ENCODE measurements at regions not wholly inside any gene's neighbourhood (a gene's known extent, or its start where the extent isn't known, plus 50 kb on each side); places are given as distances from the start of the nearest gene placed in this dataset.

DNA sequence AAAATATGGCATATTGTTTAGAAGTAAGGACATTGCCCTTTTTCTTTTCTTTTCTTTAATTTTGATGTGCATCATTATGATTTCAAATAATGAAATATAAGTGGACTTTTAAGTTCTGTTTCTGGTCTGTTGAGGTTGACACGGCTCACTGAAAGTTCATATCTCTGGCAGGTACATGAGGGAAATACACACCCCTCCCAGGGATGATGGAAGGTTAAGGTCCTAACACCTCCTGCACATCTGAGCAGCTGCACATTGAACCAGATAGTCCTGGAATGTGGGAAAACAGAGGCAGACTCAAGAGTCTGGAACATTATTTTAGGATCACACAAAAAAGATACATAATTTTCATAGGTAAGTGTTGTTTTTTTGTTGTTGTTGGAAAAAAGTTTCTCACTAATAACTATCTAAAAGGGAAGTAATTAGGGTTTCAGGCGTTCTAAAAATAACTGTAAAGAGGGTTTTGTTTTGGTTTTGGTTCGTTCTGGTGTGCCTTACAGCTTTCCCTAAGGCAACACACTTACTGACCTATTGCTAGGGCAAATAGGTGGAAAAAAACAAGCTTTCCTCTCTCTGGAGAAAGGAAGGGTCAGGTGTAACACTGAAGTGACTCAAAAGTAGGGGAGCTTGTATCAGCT, 201.2 kb upstream of the PRKCQ start:
- no peak for DNase-seq (ENCODE audit: low read depth in 3 of 3, low spot score in 2 of 3)

DNA sequence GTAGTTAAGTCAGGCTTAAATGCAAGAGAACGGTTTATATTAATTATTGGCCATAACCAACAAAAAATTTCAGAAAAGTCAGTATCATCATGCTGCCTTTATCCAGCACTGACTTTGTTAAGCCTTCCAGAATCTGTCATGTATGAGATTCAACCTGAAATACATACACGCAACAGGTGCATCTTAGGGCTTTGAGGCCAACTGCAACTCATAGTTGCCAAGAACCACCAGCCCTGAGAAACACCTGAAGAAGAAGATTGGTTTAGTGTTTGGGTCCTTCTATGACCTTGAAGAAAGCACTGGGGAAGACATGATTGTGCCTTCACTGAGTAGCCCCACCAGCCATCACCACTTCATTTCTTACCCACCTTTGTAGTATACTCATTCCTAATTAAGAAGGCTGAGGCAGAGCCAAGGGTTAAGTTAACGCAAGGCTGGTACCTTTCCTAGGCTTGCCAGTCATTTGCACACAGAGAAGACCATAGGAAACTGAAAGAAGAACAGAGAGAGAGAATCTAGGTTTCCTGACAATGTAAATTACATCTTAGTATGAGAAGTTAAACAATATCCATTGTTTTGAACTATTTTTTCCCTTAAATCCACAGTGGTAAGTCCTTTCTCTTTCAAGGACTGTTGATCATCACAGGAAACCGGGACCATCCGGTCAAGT, 200.1 kb upstream of the PRKCQ start:
- no peak for DNase-seq (ENCODE audit: low read depth in 3 of 3, low spot score in 2 of 3)

DNA sequence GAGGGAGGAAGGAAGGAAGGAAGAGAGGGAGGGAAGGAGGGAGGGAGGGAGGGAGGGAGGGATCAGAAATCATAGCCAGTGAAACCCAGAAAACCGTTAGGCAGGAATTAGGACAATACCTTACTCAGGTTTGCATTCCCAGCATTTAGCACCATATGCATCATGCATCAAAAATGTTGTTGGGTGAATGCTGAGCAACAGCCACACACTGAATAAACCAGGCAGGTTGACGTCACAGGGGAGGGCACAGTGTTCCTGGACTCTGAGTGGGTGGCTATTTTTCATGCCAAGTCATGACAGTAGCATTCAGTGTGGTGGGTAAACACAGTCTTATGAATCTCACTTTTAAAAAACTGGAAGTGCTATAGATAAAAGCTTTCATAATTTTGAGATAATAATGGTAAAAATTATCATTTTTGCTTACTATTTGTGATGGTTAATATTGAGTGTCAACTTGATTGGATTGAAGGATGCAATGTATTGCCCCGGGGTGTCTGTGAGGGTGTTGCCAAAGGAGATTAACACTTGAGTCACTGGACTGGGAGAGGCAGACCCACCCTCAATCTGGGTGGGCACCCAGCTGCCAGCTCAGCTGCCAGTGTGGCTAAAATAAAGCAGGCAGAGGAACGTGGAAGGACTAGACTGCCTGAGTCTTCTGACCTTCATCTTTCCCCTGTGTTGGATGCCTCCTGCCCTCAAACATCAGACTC, 199.1 kb upstream of the PRKCQ start:
- DNase-seq (ENCODE audit: low read depth in 3 of 3, low spot score in 2 of 3) = no peak

DNA sequence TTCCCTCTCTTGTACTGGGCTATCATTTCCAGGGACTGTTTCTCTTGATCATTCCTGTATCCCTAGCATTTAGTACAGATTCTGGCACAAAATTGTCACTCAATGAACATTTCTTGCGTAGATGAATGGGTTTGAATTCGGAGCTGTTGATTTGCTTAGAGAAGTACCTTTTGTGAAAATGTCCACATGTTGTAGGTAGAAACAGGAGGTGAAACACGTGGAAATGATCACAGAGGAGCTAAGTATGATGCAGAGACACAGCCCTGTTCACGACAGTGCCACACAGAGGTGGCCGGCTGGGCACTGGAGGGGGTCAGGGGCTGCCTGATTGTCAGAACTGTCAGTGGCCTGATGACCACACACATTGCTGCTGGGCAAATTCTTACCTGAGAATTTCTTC, 196.1 kb upstream of the PRKCQ start:
- no peak for DNase-seq (ENCODE audit: low read depth in 3 of 3, low spot score in 2 of 3)

DNA sequence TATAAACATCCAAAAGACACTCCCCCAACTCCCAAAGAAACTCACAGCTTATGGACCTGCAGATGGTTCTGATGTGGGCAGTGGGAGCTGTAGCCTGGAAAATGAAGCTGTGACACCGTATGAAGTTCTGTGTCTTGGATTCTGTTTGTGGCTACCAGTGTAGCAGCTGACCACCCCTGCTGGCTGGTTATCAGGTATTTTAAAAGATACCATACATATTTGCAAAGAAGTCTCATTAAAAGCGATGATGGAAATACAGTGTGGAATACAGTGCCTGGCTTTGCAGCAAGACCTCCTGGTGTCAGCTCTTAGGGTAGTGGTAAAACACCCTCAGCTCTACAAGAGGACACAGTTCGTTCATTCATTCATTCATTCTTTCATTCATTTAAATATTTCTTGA, 194.3 kb upstream of the PRKCQ start:
- DNase-seq (ENCODE audit: low read depth in 3 of 3, low spot score in 2 of 3) = no peak

DNA sequence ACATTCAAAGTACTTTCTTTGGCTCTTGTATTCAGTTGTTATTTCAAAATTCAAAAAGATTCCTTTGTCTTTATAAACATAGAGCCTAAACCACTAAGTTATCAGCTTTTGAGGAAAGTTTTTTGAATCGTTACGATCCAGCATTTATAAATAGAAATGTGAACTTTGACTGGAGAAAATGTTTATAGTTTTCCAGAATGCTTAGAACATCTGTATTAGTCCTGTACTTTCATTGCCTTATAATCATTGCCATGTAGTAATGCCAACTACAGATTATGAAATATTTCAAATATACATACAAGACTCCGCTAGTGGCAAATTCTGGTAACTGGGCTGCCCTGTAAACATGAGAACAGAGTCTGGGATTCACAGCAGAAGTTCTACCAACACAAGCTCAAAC, 191.3 kb upstream of the PRKCQ start:
- DNase-seq (ENCODE audit: low read depth in 3 of 3, low spot score in 2 of 3) = no peak

DNA sequence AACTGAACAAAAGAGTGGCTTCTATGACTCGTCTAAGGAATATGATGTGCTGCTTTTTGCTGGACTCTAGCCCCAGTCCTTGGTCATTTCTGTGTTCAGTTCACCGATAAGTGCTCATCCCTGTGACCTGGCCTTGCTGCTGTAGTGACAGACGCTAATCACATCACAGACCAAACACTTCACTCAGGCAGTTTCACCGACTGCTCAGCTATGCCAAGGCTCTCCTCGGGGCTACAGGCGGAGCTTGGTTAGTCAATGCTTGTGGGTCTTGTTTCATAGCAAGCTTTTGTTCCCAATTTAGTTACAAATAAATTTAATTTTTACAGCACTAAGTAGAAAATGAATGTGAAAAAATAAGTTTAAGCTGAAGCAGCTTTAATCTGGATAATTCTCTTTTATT, 190.8 kb upstream of the PRKCQ start:
- DNase-seq (ENCODE audit: low read depth in 3 of 3, low spot score in 2 of 3) = no peak

DNA sequence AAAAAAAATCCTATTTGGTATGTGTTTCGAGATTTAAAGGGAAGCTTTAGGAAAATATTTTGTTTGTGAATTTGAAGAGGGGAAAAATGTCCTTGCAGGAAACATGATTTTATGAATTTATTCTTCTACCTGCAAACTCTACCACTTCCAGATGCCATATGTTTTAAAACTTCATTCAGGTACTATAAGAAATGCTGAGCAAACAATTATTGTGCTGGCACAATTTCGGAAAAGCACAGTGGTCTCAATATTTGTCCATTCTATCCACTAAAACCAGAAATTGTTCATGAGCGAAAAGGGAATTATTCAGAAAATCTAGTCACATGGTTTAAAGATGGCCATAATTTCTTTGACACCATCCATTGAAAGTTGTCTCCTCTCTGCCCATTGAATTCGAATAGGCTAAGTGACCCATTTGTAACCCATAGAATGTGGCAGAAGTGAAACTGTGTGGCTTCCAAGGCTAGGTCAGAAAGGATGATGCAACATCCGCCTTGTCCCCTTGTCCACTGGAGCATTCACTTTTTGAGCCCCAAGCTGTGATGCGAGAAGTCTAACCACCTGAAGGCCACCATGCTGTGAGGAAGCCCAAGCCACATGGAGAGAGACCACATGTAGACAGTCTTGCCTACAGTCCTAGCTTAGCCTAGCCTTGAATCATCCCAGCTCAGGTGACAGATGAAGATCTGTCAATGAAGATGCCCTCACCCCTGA, 189.8 kb upstream of the PRKCQ start:
- DNase-seq (ENCODE audit: low read depth in 3 of 3, low spot score in 2 of 3) = no peak

DNA sequence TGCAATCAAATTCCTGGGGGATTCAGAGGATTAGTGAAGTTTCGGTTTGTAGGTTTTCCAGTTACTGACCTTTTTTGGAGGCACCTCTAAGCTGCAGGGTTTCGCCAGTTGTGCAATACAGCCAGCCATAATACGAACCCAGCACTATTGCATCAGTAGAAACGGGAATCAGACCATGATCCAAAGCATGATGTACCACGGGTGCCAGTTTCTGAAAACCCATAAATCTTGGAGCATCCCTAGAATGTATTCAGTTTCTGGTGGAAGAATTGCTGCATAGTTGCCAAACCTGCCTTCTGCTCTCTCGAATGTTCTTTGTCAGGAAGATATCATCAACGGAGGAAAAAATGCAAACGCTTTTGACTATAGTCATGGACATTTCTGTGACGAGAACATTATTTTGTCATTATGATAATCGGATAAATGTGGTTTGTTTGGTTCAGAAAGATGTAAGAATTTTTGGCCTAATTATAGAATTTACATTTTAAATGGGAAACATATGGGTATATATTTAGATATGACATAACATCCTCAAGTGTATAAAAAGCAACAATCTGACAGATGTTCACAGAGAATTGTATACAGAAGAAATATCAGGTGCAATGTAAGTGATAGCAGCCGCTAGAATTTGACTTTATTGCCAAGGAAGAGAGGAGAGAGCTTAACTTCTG, 186.2 kb upstream of the PRKCQ start:
- no peak for DNase-seq (ENCODE audit: low read depth in 3 of 3, low spot score in 2 of 3)

DNA sequence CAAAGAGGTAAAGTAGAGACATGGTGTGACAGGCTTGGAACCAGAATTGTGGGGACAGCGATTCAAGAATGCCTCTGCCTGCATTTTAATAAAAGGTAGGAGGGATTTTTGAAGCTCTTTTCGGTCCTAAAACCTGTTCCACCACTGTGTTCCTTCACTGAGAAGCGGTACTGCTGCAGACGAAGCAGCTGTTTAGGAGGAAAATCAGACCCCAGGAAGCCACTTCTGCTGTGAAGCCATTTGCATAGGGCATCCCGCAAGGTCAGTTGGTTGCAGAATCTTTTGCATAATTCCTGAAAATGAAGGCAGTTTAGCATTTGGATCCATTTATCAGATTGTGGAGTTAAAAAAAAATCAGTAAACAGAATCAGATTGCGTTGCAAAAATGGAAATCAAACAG, 183.3 kb upstream of the PRKCQ start:
- no peak for DNase-seq (ENCODE audit: low read depth in 3 of 3, low spot score in 2 of 3)

DNA sequence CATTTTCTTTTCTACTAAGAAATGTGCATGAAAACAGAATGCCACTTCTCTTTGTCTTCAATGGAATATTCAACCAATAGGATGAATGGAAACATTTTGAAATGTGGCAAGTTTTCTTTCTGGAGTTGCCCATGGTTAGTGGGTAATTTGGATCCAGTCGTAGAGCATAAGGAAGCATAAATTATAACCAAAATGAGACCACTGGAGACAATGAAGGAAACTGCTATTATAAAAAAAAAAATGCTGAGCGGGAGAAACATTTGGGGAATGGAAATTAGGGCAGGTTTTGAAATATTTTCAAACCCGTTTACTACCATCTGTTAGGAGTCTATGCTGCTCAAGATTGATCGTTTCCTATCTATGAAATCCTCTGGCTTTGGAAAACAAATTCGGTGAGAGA, 182.9 kb upstream of the PRKCQ start:
- no peak for DNase-seq (ENCODE audit: low read depth in 3 of 3, low spot score in 2 of 3)

DNA sequence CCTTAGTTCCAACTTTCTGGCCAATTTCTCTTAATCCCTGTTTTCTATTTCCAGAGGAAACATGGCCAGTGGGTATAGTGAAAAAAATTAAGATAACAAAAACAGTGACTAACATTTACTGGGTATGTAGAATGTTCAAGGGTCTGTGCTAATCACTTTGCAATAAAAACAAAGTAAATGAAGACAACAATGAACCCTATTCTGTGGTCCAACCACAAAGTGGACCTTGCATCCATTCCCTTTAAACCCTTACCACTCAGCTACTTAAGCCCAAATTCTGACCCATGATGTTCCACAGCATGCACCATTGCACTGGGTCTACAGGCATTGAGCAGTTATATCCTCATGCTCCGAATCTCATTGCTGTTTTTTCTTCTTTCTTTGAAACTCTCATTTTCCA, 179.9 kb upstream of the PRKCQ start:
- DNase-seq (ENCODE audit: low read depth in 3 of 3, low spot score in 2 of 3) = no peak

DNA sequence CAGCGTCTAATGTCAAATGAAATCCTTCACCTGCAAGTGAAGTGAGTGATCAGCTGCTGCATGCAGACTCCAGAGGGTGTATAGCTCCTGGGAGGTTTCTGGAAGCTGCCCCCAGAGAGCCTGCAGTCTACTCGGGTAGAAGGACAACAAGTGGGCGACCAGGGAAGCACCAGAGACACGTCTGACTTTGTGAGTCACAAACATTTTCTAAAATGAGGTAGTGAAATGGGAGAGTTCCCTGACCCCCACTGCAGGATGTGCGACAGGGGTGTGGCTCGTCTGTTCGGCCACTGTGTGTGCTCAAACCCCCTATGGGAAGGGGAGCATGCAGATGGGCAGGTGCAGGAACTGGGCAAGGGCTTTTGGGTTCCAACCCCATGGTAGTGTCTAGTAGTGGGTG, 177.1 kb upstream of the PRKCQ start:
- no peak for DNase-seq (ENCODE audit: low read depth in 3 of 3, low spot score in 2 of 3)

DNA sequence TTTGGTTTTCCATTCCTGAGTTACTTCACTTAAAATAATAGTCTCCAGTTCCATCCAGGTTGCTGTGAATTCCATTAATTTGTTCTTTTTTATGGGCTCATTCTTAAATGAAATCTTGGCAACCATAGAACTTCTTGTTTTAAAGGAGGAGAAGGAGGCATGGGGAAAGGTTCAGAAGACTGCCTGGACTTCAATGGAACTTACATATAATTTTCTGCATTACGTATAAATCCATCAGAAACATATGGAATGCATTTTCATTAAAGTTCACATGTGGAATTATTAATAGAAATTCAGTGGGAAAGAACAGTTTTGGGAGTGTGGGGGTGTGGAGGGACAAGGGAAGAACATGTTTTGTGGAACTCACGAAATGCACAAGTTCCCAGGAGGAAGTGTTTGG, 176.6 kb upstream of the PRKCQ start:
- DNase-seq (ENCODE audit: low read depth in 3 of 3, low spot score in 2 of 3) = no peak

DNA sequence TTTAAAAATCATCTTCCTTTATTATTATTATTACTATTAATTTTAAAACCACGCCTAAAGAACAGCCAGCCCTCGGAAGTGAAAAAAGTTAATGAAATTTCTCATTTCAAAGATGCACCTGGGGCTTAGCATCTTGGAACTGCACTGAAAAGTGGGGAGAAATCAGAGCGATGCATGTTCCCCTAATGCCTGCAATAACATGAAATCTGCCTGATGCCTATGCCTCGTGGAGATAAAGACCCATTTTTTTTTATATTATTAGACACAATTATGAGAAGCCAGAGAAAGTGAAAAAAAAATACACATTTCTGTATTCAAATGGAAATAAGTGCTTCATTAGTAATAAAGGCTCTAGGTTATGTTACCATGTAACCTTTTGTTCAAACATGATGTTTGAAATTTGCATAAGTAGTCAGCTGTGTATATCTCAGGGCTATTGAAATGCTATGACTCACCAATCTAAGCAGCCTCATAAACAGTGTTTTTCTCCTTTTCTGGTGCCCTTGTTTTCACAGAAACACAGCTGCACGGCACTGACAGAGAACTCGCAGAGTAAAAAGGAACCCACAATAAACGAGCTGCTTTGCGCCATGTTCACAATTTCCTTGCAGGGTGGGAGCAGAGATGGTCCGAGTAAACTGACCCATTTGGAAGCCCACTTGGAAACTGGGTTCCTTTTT, 175.8 kb upstream of the PRKCQ start:
- no peak for DNase-seq (ENCODE audit: low read depth in 3 of 3, low spot score in 2 of 3)

DNA sequence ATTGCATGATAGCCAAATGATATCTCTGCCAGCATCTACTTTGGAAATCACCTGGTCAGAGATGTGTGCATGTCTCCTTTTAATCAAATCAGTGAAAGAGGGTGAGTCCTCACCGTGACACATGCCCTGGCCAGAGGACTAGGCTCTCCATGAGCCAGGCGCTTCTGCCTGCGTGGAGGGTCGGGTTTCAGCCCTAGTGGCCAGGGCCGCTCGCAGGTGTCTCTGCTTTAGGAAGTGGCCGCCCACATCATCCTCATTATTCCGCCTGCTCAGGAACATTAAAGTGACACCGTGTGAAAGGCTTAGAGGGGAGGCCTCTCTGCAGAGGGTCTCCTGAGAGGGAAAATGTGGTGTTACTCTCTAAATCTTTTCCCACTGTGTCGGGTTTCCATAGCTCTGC, 173.6 kb upstream of the PRKCQ start:
- DNase-seq (ENCODE audit: low read depth in 3 of 3, low spot score in 2 of 3) = no peak

DNA sequence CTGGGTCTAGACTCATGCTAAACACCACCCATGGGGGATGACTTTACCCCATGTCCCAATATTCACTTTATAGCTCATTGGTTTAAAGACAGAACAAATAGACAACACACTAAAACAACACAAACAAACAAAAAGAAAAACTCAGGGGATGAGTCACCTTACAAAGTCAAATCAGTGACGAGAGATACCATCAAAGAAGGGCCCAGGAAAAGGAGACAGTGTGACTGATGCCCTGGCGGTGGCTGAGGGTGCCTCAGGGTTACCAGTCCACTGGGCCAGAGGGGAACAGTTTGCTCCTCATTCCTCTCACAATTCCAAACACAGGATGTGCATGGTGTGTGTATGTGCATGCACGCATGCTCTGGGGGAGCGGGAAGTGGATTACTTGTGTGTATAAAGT, 171.3 kb upstream of the PRKCQ start:
- DNase-seq (ENCODE audit: low read depth in 3 of 3, low spot score in 2 of 3) = no peak

DNA sequence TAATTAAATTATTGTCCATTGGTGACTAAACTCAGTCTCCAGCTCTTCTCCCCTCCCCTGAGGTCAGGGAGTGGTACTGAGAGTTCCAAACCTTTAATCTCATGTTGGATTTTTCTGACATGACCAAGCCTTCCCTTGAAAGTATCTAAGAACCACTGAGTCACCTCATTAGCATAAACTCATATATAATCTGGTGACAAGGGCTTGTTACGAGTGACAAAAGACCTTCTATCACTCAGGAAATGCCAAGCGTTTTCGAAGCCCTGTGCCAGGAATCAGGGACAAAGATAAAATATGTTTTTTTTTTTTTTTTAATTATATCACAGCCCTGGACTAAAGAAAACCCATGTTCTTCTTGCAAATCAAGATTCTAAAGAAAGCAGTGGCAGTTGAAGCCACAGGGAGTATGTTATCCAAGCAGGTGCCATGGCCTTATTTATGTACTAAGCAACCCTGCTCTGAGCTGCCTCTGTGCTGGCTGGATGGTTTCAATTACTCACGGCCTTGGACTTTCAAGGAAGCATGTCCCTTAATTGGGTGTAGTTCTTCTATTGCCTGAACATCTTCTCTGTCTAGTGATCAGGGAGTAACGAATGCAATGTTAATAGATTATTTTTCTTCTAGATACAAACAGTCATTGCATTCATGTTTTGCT, 169.0 kb upstream of the PRKCQ start:
- no peak for DNase-seq (ENCODE audit: low read depth in 3 of 3, low spot score in 2 of 3)

DNA sequence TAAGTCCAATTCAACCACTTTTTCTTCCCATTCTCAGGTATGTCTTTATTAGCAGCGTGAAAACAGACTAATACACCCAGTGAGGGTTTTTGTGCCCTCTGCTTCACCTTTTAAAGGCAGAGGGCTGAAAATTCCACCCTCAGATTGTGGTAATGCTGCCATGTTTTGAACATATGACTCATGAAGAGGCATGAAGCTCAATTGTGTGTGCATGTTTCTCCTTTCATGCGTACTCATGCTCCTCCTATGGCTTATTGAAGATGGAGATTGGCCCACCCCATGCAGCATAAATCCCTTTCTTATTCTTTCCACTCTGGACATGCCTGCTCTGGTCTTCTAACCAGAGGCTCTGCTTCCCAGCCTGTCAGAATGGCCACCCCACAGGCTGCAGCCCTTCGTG, 168.0 kb upstream of the PRKCQ start:
- no peak for DNase-seq (ENCODE audit: low read depth in 3 of 3, low spot score in 2 of 3)

DNA sequence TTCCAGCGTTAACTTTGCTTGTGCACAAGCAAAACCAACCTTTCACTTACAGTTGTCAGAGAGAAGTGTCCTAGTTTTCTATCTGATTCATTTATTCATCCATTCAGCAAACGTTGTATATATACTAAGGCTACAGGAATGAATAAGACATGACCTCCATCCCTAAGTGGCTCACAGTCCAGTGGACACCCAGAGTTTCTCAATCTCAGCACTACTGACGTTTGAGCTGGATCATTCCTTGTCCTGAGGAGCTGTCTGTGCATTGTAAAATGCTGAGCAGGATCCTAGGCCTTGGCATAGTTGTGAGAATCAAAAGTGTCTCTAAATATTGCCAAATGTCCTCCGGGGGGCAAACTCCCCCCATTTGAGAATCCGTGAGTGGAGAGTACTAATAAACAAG, 166.7 kb upstream of the PRKCQ start:
- DNase-seq (ENCODE audit: low read depth in 3 of 3, low spot score in 2 of 3) = no peak

Measured in right renal cortex interstitium (tissue), 3 donors.